ENCODE measurements at regions not wholly inside any gene's neighbourhood (a gene's known extent, or its start where the extent isn't known, plus 50 kb on each side); places are given as distances from the start of the nearest gene placed in this dataset.

- TF ChIP-seq GATA2 (IDR thresholded peaks at IDR 0.05; ENCODE audit: low read depth, low read length) (no peak), GATA3 (IDR thresholded peaks at IDR 0.05; ENCODE audit: low read depth, low read length) (no peak)
These were observed 295.7 kb downstream of the SIPA1L2 start for GRCh38 chr1:232334246-232334645.

GRCh38 chr1:232333419-232333767, 296.5 kb downstream of the SIPA1L2 start:
- TF ChIP-seq GATA2 (IDR thresholded peaks at IDR 0.05; ENCODE audit: low read depth, low read length) (no peak), GATA3 (IDR thresholded peaks at IDR 0.05; ENCODE audit: low read depth, low read length) (no peak)

GRCh38 chr1:232329103-232329813, 300.7 kb downstream of the SIPA1L2 start:
- no peak for TF ChIP-seq GATA2 (IDR thresholded peaks at IDR 0.05; ENCODE audit: low read depth, low read length)
- no peak for TF ChIP-seq GATA3 (IDR thresholded peaks at IDR 0.05; ENCODE audit: low read depth, low read length)

- no peak for TF ChIP-seq GATA2 (IDR thresholded peaks at IDR 0.05; ENCODE audit: low read depth, low read length)
- no peak for TF ChIP-seq GATA3 (IDR thresholded peaks at IDR 0.05; ENCODE audit: low read depth, low read length)
These were observed 301.3 kb downstream of the SIPA1L2 start for GRCh38 chr1:232328486-232329102.

GRCh38 chr1:232327899-232328298, 302.0 kb downstream of the SIPA1L2 start:
- TF ChIP-seq GATA2 (IDR thresholded peaks at IDR 0.05; ENCODE audit: low read depth, low read length): no peak
- TF ChIP-seq GATA3 (IDR thresholded peaks at IDR 0.05; ENCODE audit: low read depth, low read length): no peak

- TF ChIP-seq GATA3 (IDR thresholded peaks at IDR 0.05; ENCODE audit: low read depth, low read length): no peak
- no peak for TF ChIP-seq GATA2 (IDR thresholded peaks at IDR 0.05; ENCODE audit: low read depth, low read length)
These were observed 302.7 kb downstream of the SIPA1L2 start for GRCh38 chr1:232327269-232327668.

GRCh38 chr1:232322162-232322734, 307.7 kb downstream of the SIPA1L2 start:
- TF ChIP-seq GATA2 (IDR thresholded peaks at IDR 0.05; ENCODE audit: low read depth, low read length) (no peak), GATA3 (IDR thresholded peaks at IDR 0.05; ENCODE audit: low read depth, low read length) (no peak)

- no peak for TF ChIP-seq GATA3 (IDR thresholded peaks at IDR 0.05; ENCODE audit: low read depth, low read length)
- TF ChIP-seq GATA2 (IDR thresholded peaks at IDR 0.05; ENCODE audit: low read depth, low read length): no peak
These were observed 310.3 kb downstream of the SIPA1L2 start for GRCh38 chr1:232319518-232320210.

GRCh38 chr1:232319072-232319471, 310.9 kb downstream of the SIPA1L2 start:
- no peak for TF ChIP-seq GATA3 (IDR thresholded peaks at IDR 0.05; ENCODE audit: low read depth, low read length)
- TF ChIP-seq GATA2 (IDR thresholded peaks at IDR 0.05; ENCODE audit: low read depth, low read length): peak; percentile 70

- TF ChIP-seq GATA3 (IDR thresholded peaks at IDR 0.05; ENCODE audit: low read depth, low read length): no peak
- no peak for TF ChIP-seq GATA2 (IDR thresholded peaks at IDR 0.05; ENCODE audit: low read depth, low read length)
These were observed 311.8 kb downstream of the SIPA1L2 start for GRCh38 chr1:232318143-232318542.

GRCh38 chr1:232317350-232317749, 312.6 kb downstream of the SIPA1L2 start:
- TF ChIP-seq GATA3 (IDR thresholded peaks at IDR 0.05; ENCODE audit: low read depth, low read length) (no peak), GATA2 (IDR thresholded peaks at IDR 0.05; ENCODE audit: low read depth, low read length) (no peak)

- no peak for TF ChIP-seq GATA3 (IDR thresholded peaks at IDR 0.05; ENCODE audit: low read depth, low read length)
- no peak for TF ChIP-seq GATA2 (IDR thresholded peaks at IDR 0.05; ENCODE audit: low read depth, low read length)
These were observed 313.1 kb downstream of the SIPA1L2 start for GRCh38 chr1:232316864-232317263.

- TF ChIP-seq GATA3 (IDR thresholded peaks at IDR 0.05; ENCODE audit: low read depth, low read length) (no peak), GATA2 (IDR thresholded peaks at IDR 0.05; ENCODE audit: low read depth, low read length) (no peak)
These were observed 319.4 kb downstream of the SIPA1L2 start for GRCh38 chr1:232310541-232310940.

GRCh38 chr1:232308616-232309015, 321.3 kb downstream of the SIPA1L2 start:
- TF ChIP-seq GATA3 (IDR thresholded peaks at IDR 0.05; ENCODE audit: low read depth, low read length) (no peak), GATA2 (IDR thresholded peaks at IDR 0.05; ENCODE audit: low read depth, low read length) (no peak)

Measured in SH-SY5Y (cell line).